GM20431 (cell line): ENCODE measurements at regions not wholly inside any gene's neighbourhood (a gene's known extent, or its start where the extent isn't known, plus 50 kb on each side); places are given as distances from the start of the nearest gene placed in this dataset.
"Not testable (repeated sequence)": the region's sequence is repeated elsewhere in the genome, so short reads cannot be mapped to it uniquely, and the experiment has no call there.

Experiments
- in situ Hi-C: fragments of 300-500 bp; cut with MseI, MboI; formaldehyde crosslinking; loops from one replicate; pipeline ENCODE4 v1.15.0; 2020; ENCODE audit warnings: low sequenced_read_pairs; ENCODE audit not compliant: unreplicated experiment

DNA sequence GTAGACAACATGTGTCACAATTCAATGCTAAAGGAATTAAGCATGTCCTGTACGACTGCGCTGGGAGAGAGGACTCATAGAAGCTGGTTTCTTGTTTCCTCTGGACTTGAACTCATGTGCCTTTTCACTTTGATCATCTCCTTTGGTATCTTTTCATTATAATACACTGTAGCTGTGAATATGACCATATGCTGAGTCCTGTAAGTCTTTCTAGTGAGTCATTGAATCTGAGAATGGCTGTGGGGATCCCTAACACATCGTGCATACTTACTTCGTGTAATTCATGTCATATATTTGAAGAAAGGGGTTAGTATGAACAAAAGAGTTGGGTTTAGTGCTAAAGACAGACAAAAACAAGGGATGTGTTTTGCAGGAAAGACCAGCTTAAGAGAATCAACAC is 148.1 kb upstream of the RUNX1 start:
- in situ Hi-C loops: no loop called here

DNA sequence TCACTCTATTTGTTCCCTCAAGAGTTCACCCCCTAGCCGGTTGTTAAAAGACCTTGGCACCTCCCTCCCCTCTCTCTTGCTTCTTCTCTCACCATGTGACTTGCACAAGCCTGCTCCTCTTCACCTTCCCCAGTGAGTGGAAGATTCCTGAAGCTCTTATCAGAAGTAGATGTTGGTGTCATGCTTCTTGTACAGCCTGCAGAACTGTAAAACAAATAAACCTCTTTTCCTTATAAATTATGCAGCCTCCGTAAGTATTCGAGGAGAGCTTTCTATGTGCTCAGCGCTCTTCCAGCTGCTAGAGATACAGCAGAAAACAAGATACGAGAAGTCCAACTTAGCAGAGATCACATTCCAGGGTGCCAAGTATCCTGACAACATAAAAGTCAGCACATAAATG is 147.0 kb upstream of the RUNX1 start:
- in situ Hi-C loops: no loop called here

DNA sequence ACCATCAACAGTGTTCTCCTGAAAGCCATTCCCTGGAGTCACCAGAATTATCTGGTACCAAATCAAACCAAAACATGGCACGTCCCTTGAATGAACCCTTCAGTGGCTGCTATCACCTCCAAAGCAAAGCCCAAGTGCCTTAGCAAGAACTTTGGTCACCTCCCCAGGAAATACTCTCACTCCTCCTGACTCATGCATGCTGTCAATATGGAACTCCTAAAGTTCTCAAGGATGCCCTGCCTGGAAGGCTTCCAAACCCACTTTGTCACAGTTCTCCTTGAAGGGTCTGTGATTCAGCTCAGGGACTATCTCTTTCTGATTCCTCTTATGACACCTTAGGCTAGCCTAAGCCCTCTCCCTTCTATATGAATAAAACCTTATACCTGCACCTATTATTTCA is 146.1 kb upstream of the RUNX1 start:
- in situ Hi-C loops: no loop called here

DNA sequence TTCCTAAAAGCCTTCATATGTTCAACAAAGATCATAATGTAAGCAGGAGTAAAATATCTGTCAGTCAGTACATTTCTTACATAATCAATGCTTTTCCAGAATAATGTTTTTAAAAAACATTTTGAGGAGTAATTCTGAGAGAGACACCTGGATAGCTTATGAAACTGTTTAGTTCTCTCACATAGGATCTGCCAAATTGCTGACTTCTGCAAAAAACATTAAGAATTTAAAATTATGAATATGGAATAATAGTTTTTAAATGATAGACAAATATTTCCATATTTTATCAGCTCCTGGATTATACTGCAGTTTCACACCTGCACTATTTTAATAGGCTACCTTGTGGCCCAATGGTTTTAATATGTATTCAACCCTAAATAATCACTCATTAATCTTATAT is 142.7 kb upstream of the RUNX1 start:
- in situ Hi-C loops: no loop called here

DNA sequence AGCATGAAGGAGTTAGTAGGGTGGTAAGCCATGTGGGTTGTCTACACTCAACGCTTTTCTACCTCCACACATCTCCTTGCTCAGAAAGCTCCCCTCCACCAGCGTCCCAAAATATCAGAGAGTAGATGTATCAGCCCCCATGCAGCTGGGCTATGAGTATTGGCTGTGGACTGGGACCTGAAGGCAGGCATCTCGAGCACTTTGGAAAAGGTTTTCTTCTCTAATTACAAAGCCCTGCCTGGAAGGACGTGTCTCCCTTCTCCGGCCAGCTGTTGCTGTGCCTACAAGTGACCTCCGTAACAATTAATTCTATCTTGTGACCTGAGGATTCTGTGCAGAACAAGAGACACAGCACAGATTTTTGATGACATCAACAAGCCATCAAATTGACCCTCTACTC is 142.0 kb upstream of the RUNX1 start:
- in situ Hi-C loops: no loop called here

DNA sequence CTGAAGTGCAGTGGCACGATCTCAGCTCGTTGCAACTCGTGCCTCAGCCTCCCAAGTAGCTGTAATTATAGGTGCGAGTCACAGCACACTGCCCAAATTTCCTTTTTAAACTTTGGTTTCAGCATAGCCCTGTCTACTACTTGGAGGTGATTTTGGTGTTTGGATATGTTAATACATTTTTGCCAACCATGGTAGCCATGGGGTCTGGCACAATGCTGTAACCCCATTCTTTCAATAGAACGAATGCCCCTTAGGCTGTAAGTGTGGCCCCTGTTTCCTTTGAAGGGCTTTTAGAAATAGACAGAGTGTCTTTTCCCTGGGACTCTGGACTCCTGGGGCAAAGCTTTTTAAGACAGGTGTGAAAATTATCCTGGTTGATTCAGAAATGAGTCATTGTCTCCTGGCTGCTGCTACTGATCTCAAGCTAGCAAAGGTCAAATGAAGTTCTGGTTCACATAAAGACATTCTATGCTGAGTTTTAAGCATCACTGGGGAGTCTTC is 141.1 kb upstream of the RUNX1 start:
- in situ Hi-C loops: no loop called here

DNA sequence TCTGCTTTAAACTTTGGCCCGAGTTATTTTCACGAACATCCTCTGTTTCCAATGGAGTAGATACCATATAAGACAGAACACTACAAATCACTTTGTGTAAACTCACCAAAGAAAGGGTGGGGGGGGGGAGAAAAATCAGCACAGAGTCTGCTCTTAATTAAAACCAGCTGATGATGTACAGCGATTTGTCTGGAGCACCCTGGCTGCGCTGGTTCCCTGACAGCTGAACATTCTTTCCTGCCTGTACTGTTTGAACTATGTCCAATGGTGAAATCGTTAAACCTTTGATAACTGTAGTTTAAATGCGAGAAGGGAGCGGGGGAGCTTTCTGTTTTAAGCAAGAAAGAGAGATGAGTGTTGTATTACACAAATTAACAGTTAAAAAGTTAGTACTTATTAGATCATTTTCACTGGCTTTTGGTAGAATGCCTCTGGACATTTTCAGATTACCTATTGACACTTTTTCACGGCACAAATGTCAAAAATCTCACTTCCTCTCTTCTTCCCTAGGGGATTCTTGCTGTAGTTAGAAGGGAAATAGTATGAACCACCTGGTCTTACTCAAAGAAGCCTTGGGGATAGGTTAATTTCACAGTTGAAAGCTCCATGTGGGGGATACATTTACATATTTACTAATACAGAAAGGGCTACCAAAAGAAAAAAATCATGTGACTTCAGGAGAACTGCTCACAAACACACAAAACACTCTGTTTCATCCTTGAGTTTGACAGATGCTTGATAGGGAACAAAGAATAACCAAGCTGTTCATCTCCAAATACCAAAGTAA is 140.2 kb upstream of the RUNX1 start:
- in situ Hi-C loops: no loop called here

DNA sequence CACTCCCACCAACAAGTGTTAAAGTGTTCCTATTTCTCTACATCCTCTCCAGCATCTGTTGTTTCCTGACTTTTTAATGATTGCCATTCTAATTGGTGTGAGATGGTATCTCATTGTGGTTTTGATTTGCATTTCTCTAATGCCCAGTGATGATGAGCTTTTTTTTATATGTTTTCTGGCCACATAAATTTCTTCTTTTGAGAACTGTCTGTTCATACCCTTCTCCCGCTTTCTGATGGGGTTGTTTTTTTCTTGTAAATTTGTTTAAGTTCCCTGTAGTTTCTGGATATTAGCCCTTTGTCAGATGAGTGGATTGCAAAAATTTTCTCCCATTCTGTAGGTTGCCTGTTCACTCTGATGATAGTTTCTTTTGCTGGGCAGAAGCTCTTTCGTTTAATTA is 134.3 kb upstream of the RUNX1 start:
- in situ Hi-C loops: not testable (repeated sequence)

DNA sequence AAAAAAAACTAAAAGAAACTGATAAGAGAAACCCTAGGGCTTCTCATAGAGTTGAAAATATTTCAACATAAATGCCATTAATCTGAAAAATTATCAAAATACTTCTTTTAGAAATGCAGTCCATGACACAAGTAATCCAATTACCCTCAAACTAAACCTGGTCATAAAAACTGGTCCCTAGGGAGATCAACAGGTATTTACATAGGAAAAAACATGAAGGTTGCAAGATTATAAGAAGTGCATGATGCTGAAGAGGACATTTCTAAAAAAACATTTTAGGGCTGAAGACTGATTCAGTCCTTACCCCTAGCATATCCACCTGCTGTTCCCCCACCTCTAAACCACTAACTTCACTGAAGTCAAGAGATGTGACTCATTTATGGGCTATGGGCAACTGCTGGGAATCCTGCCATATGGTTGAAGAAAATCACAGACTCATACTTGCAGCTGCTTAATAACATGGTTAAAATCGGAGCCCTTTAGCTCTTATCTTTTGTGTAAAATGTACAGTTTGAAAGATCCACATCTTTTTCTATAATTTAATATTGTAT is 131.0 kb upstream of the RUNX1 start:
- in situ Hi-C loops: no loop called here

DNA sequence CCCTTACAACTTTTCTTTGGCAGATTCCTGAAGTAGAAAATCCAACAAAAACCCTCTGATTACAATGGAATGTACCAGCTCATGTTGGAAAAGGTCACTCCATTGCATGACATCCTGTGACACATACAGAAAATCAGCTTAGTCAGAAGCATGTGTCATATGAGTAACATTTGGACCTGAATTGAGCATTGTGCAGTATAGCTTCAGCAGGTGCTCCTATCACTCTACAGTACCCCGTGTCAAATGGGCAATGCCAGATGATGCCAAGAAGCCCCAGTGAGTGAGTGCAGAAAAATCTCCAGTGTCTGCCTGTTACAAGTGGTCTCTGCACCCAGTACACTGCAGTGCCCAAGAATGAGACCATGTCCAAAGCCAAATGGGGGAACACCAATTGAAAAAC is 129.7 kb upstream of the RUNX1 start:
- in situ Hi-C loops: no loop called here

DNA sequence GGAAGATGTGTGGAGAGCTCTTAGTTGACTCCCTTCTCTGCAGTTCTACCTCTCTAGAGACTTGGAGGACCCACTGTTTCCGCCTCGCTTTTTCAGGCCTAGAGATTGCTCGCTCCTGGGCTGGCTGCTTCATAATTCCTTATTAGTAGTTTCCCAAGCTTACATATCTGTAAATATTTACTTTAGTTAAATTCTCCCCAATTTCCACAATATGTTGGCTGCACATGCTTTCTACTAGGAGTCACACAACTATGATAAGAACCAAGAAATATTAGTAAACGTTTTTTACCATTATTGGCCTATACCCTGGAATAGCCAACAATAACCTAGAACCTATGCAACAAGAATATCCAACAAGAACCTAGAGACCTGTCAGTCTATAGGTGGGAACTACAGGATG is 129.0 kb upstream of the RUNX1 start:
- in situ Hi-C loops: no loop called here

DNA sequence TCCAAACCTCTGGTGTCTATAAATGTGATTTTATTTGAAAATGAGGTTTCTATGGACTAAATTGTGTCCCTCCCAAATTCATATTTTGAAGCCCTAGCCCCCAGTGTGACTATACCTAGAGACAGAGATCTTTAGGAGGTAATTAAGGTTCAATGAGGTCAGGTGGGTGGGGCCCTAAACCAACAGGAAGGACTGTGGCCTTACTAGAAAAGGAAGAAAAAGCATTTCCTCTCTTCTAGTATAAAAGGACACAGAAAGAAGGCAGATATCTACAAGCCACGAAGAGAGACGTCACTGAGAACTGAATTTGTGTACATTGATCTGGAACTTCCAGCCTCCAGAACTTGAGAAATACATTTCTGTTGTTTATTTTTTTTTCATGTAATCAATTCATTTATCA is 123.1 kb upstream of the RUNX1 start:
- in situ Hi-C loops: no loop called here

DNA sequence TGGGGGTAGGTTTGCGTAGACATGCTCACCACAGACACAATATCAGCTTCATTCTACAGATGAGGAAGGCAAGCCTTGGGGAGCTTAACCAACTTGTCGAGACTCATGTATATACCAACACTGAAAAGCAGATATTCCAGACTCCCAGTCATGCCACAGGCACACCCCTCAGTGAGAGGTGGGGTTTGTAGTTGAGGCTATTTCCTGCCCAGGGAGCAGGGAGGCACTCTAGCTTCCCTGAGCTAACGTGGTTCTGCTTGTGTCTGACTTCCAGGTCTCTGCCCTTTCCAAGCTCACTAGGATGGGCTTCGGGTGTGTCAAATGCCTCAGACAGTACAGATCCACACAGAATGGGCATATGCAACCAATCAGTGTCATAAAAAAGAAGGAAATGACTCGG is 122.3 kb upstream of the RUNX1 start:
- in situ Hi-C loops: no loop called here

DNA sequence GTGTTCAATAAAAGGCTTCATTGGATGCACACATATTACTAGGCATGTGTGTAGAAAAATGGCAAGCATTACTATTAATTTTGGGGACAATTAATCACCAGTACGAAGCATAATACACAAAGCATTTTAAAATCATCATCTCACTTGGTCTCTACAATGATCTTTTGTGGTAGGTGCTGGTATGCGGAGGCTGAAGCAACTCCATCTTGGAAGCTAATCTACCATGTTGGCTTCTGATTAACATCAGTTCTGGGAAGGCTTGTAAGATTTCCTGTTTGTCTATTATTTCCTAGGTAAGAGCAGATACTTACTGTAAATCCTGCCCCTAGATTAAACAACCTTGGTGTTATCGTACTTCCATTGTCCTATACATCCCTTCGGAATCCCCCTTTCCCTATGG is 121.7 kb upstream of the RUNX1 start:
- in situ Hi-C loops: no loop called here

DNA sequence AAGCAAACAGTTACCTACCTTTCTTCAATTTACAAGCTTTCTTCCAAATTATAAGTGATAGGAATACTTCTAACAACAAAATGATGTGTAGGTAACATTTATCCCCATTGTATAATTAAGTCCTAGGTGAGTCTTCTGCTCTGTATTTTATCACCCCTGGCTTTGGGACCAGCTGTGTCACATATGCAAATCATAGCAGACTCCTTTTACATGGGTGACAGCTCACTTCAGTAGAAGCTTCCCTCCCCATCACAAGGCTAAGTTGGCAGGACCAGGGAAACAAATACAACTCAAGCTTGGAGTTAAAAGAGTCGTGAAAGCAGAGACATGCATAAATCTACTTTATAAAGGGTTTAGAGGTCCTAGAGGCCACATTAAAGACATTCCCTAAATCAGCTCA is 121.1 kb upstream of the RUNX1 start:
- in situ Hi-C loops: no loop called here

DNA sequence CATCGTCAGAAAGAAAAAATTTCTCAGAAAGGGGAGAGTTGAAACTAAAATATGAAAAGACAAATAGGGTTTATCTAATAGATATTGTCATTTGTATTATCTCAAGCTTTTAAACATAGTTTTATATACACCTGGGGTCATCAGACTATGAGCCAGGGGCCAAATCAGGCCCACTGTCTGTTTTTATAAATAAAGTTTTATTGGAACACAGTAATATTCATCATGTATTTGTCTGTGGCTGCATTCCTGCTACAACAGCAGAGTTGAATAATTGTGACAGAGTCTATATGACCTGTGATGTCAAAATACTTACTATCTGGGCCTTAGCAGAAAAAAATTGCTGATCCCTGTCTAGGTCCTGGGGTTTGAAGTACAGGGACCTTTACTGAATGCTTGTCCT is 120.5 kb upstream of the RUNX1 start:
- in situ Hi-C loops: no loop called here

DNA sequence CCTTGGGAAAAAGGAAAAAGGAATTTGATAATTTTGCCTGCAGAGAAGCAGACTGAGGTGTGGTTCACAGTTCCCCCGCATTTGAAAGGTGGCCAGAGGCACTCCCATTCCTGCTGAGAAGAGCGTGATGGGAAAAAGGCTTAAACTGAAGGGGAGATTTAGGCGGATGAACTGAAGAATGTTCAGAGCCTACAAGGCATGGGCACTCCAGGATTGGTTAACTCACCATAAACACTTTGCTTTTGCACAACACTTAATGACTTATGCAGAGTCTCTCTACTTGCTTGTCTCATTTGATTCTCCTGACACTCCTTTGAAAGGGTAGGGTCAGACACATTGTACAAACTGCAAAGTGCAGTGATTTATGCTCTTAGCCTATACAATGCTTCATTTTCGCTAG is 119.6 kb upstream of the RUNX1 start:
- in situ Hi-C loops: no loop called here

DNA sequence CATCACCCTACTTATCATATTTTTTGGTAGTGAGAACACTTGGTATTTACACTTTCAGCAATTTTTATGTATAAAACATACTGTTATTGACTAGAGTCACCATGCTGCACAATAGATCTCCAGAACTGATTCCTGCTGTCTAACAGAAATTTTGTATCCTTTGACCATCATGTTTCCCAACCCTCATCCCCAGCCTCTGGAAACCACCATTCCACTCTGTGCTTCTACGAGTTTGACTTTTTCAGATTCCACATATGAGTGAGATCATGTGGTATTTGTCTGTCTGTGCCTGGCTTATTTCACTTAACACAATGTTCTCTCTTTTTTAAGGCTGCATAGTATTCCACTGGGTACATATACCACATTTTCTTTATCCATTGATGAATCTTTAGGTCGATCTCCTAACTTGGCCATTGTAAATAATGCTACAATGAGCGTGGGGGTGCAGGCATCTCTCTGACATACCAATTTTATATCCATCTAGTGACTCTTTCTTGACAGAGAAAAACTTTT is 115.9 kb upstream of the RUNX1 start:
- in situ Hi-C loops: no loop called here

DNA sequence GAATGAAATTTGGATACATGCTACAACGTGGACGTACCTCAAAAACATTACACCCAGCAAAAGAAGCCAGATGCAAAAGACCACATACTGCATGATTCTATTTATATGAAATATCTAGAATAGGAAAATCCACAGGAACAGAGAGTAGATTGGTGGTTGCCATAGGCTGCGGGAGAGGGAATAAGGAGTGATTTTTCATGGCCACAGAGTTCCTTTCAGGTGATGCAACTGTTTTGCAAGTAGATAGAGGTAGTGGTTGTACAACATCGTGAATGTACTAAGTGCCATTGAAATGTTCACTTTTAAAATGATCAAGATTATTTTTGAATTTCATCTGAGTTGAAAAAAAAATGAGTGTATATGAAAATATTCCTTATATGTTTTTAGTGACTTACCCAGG is 115.3 kb upstream of the RUNX1 start:
- in situ Hi-C loops: no loop called here

DNA sequence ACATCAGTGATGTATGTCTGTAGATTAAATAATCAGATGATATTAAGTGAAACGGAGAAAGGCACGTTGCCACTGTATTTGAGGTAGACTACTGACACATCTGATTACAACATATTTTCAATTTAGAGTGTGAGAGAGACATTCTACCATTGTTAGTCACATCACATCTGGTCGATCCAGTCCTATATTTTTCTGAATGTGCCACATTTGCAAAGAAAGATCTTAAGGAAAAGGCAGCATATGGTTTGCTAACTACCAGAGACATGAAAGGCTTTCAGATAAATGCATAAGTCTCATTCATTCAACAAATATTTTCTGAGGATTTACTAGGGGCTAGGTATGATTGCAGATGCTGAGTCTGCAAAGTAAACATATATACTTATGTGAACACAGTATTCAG is 114.3 kb upstream of the RUNX1 start:
- in situ Hi-C loops: no loop called here

DNA sequence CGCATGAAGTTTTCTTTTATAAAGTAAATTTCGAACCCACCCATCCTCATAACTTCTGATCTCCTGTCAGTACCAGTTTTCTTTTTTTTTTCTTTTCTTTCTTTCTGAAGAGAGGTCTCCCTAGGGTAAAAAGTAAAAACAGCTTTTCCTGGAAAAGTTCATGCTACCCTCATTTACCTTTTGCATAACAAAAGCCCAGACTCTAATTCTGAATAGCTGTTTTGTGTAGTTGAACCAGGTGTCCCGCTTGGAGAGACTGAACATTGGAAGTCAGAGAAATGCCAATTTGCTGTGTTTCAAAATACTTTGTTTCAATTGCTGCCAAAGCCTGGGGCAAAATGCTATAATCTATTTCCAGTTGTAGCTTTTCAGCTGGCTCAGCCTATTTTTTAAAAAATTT is 113.7 kb upstream of the RUNX1 start:
- in situ Hi-C loops: no loop called here

DNA sequence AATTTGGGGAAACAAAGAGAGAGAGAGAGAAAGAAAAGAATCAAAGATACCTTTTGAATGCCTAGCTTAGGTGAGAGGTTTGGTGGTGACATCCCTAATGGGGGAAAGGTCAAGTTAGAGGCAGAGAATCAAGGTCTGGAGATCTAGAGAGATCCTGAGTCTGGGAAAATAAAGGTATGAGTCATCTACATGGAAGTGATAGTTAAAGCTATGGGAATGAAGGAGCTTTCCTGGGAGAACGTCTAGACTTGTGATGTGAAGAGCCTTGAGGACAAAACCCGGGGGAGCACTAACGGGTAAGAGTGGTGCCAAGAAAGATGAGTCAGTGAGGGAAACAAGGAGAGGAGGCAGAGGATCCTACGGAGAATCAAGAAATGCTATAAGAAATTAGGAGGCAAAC is 110.8 kb upstream of the RUNX1 start:
- in situ Hi-C loops: no loop called here
